SK-N-SH treated with all-trans-retinoic acid at 6 μM for 48 hours (cell line): ENCODE measurements at regions not wholly inside any gene's neighbourhood (a gene's known extent, or its start where the extent isn't known, plus 50 kb on each side); places are given as distances from the start of the nearest gene placed in this dataset.

Experiments
- ARNTL ChIP-seq: fragments of 450-650 bp; formaldehyde crosslinking; IDR thresholded peaks from 2 replicates; pipeline ENCODE4 v1.5.0; 2020; ENCODE audit warnings: low read depth, mild to moderate bottlenecking, moderate library complexity, borderline replicate concordance
- ISL1 ChIP-seq: fragments of 250-450 bp; sonication (Bioruptor Pico); IDR thresholded peaks from 2 replicates; pipeline ENCODE4 v2.1.2; 2022; ENCODE audit warnings: mild to moderate bottlenecking, moderate library complexity
- RARB ChIP-seq: fragments of 250-450 bp; sonication (Bioruptor Pico); IDR thresholded peaks from 2 replicates; pipeline ENCODE4 v1.8.0; 2021; ENCODE audit warnings: mild to moderate bottlenecking, moderate library complexity
- TCF4 ChIP-seq: fragments of 250-450 bp; sonication (Bioruptor Pico); IDR thresholded peaks from 2 replicates; pipeline ENCODE4 v1.8.0; 2021; ENCODE audit warnings: mild to moderate bottlenecking, moderate library complexity, borderline replicate concordance
- TOX ChIP-seq: fragments of 250-450 bp; sonication (Bioruptor Pico); IDR thresholded peaks from 2 replicates; pipeline ENCODE4 v1.8.0; 2021; ENCODE audit warnings: mild to moderate bottlenecking, moderate library complexity, borderline replicate concordance
- ZNF565 ChIP-seq: fragments of 450-650 bp; formaldehyde crosslinking; conservative IDR thresholded peaks from 2 replicates; pipeline ENCODE4 v1.5.0; 2020; ENCODE audit warnings: low read depth, mild to moderate bottlenecking, moderate library complexity
- ZNF8 ChIP-seq: fragments of 450-650 bp; formaldehyde crosslinking; IDR thresholded peaks from 2 replicates; pipeline ENCODE4 v1.5.0; 2020; ENCODE audit warnings: mild to moderate bottlenecking, moderate library complexity
- TF ChIP-seq, protein P1 (sequence below): fragments of 250-450 bp; sonication (Bioruptor Pico); IDR thresholded peaks from 2 replicates; pipeline ENCODE4 v1.8.0; 2020; ENCODE audit warnings: mild to moderate bottlenecking, moderate library complexity, borderline replicate concordance
- TF ChIP-seq, protein P2 (sequence below): fragments of 250-450 bp; sonication (Bioruptor Pico); IDR thresholded peaks from 2 replicates; pipeline ENCODE4 v1.5.1; 2021; ENCODE audit warnings: mild to moderate bottlenecking, moderate library complexity
- TF ChIP-seq, protein P3 (sequence below): fragments of 250-450 bp; sonication (Bioruptor Pico); IDR thresholded peaks from 2 replicates; pipeline ENCODE4 v1.5.0; 2020; ENCODE audit warnings: mild to moderate bottlenecking, moderate library complexity
- TF ChIP-seq, protein P4 (sequence below): fragments of 250-450 bp; sonication (Bioruptor Pico); IDR thresholded peaks from 2 replicates; pipeline ENCODE4 v1.8.0; 2021; ENCODE audit warnings: low read depth, mild to moderate bottlenecking, moderate library complexity, borderline replicate concordance

DNA sequence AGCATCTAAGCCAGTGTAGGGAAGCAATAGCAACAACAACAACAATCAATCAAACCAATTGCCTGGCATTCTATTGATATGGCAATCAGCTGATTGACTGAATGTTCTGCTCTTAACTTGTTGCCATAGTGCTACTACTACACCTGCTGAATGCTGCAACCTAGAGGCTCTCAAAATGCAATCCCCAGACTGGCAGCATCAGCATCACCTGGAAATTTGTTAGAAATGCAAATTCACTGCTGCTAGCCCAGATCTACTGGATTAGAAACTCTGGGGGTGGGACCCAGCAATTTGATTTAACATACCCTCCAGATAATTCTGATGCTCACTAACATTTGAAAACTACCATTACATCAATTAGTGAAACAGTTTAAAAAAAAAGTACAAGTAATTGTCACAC lies 363.6 kb downstream of the SNAPC1 start:
- TF ChIP-seq, protein P1, sequence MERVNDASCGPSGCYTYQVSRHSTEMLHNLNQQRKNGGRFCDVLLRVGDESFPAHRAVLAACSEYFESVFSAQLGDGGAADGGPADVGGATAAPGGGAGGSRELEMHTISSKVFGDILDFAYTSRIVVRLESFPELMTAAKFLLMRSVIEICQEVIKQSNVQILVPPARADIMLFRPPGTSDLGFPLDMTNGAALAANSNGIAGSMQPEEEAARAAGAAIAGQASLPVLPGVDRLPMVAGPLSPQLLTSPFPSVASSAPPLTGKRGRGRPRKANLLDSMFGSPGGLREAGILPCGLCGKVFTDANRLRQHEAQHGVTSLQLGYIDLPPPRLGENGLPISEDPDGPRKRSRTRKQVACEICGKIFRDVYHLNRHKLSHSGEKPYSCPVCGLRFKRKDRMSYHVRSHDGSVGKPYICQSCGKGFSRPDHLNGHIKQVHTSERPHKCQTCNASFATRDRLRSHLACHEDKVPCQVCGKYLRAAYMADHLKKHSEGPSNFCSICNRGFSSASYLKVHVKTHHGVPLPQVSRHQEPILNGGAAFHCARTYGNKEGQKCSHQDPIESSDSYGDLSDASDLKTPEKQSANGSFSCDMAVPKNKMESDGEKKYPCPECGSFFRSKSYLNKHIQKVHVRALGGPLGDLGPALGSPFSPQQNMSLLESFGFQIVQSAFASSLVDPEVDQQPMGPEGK (CRISPR knock-in tag): no peak
- no peak for TF ChIP-seq TOX (CRISPR knock-in tag)
- TF ChIP-seq ZNF8 (CRISPR knock-in tag): no peak
- no peak for TF ChIP-seq ISL1 (CRISPR knock-in tag)
- TF ChIP-seq, protein P2, sequence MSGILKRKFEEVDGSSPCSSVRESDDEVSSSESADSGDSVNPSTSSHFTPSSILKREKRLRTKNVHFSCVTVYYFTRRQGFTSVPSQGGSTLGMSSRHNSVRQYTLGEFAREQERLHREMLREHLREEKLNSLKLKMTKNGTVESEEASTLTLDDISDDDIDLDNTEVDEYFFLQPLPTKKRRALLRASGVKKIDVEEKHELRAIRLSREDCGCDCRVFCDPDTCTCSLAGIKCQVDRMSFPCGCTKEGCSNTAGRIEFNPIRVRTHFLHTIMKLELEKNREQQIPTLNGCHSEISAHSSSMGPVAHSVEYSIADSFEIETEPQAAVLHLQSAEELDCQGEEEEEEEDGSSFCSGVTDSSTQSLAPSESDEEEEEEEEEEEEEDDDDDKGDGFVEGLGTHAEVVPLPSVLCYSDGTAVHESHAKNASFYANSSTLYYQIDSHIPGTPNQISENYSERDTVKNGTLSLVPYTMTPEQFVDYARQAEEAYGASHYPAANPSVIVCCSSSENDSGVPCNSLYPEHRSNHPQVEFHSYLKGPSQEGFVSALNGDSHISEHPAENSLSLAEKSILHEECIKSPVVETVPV (CRISPR knock-in tag): no peak
- TF ChIP-seq TCF4 (CRISPR knock-in tag): no peak
- TF ChIP-seq RARB (CRISPR knock-in tag): no peak
- no peak for TF ChIP-seq ARNTL
- TF ChIP-seq, protein P3, sequence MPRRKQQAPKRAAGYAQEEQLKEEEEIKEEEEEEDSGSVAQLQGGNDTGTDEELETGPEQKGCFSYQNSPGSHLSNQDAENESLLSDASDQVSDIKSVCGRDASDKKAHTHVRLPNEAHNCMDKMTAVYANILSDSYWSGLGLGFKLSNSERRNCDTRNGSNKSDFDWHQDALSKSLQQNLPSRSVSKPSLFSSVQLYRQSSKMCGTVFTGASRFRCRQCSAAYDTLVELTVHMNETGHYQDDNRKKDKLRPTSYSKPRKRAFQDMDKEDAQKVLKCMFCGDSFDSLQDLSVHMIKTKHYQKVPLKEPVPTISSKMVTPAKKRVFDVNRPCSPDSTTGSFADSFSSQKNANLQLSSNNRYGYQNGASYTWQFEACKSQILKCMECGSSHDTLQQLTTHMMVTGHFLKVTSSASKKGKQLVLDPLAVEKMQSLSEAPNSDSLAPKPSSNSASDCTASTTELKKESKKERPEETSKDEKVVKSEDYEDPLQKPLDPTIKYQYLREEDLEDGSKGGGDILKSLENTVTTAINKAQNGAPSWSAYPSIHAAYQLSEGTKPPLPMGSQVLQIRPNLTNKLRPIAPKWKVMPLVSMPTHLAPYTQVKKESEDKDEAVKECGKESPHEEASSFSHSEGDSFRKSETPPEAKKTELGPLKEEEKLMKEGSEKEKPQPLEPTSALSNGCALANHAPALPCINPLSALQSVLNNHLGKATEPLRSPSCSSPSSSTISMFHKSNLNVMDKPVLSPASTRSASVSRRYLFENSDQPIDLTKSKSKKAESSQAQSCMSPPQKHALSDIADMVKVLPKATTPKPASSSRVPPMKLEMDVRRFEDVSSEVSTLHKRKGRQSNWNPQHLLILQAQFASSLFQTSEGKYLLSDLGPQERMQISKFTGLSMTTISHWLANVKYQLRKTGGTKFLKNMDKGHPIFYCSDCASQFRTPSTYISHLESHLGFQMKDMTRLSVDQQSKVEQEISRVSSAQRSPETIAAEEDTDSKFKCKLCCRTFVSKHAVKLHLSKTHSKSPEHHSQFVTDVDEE: no peak
- no peak for TF ChIP-seq ZNF565 (CRISPR knock-in tag)
- TF ChIP-seq, protein P4, sequence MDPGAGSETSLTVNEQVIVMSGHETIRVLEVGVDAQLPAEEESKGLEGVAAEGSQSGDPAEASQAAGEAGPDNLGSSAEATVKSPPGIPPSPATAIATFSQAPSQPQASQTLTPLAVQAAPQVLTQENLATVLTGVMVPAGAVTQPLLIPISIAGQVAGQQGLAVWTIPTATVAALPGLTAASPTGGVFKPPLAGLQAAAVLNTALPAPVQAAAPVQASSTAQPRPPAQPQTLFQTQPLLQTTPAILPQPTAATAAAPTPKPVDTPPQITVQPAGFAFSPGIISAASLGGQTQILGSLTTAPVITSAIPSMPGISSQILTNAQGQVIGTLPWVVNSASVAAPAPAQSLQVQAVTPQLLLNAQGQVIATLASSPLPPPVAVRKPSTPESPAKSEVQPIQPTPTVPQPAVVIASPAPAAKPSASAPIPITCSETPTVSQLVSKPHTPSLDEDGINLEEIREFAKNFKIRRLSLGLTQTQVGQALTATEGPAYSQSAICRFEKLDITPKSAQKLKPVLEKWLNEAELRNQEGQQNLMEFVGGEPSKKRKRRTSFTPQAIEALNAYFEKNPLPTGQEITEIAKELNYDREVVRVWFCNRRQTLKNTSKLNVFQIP: no peak
